Lower lobe of right lung (tissue), 2 donors: ENCODE measurements at regions not wholly inside any gene's neighbourhood (a gene's known extent, or its start where the extent isn't known, plus 50 kb on each side); places are given as distances from the start of the nearest gene placed in this dataset.

Experiments used
- ATAC-seq, 2 donors: fragments of 200-7000 bp; cut with Tn5 transposase; one replicate each; pipeline ENCODE4 v1.9.1; 2020 to 2022; ENCODE audit warnings: mild to moderate bottlenecking in 2 of 2, moderate library complexity in 2 of 2
- DNase-seq: peaks from one replicate; pipeline ENCODE4 v3.0.0-alpha.2; 2020
- H3K27ac ChIP-seq: fragments of 200-600 bp; one replicate; pipeline ENCODE4 v1.8.0; 2022
- H3K27me3 ChIP-seq: fragments of 200-600 bp; one replicate; pipeline ENCODE4 v1.8.0; 2022; ENCODE audit warnings: low read depth
- H3K36me3 ChIP-seq: fragments of 200-600 bp; one replicate; pipeline ENCODE4 v1.8.0; 2022; ENCODE audit warnings: mild to moderate bottlenecking
- H3K4me1 ChIP-seq: fragments of 200-600 bp; one replicate; pipeline ENCODE4 v1.8.0; 2022
- H3K4me3 ChIP-seq: fragments of 200-600 bp; one replicate; pipeline ENCODE4 v1.8.0; 2022; ENCODE audit warnings: mild to moderate bottlenecking
- H3K9me3 ChIP-seq: fragments of 200-600 bp; one replicate; pipeline ENCODE4 v1.8.0; 2022
- intact Hi-C: fragments of 100-400 bp; cut with DNase I; formaldehyde crosslinking; loops from one replicate; pipeline ENCODE4 v1.11.0; 2022
- TF ChIP-seq, protein P1 (sequence below): fragments of 200-600 bp; IDR thresholded peaks from one replicate; pipeline ENCODE4 v1.8.0; 2022; ENCODE audit warnings: antibody characterized with exemption, mild to moderate bottlenecking
- donor health status: DM: no; HTN: yes; CAD: no; lungs with severe emphysema.

DNA sequence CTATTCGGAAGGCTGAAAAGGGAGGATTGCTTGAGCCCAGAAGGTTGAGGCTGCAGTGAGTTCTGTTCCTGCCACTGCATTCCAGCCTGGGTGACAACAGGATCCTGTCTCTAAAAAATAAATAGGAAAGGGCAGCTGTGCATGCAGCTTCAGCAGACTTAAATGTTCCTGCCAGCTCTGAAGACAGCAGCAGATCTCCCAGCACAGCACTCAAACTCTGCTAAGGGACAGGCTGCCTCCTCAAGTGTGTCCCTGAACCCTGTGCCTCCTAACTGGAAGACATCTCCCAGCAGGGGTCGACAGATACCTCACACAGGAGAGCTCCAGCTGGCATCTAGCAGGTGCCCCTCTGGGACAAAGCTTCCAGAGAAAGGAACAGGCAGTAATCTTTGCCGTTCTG, 117.9 kb downstream of the CXCL12 start:
- TF ChIP-seq, protein P1, sequence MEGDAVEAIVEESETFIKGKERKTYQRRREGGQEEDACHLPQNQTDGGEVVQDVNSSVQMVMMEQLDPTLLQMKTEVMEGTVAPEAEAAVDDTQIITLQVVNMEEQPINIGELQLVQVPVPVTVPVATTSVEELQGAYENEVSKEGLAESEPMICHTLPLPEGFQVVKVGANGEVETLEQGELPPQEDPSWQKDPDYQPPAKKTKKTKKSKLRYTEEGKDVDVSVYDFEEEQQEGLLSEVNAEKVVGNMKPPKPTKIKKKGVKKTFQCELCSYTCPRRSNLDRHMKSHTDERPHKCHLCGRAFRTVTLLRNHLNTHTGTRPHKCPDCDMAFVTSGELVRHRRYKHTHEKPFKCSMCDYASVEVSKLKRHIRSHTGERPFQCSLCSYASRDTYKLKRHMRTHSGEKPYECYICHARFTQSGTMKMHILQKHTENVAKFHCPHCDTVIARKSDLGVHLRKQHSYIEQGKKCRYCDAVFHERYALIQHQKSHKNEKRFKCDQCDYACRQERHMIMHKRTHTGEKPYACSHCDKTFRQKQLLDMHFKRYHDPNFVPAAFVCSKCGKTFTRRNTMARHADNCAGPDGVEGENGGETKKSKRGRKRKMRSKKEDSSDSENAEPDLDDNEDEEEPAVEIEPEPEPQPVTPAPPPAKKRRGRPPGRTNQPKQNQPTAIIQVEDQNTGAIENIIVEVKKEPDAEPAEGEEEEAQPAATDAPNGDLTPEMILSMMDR, result no peak
- Histone ChIP-seq H3K4me1 (no peaks in the 10 kb centered on the region), H3K27me3 (no peaks in the 10 kb centered on the region), H3K9me3 (peaks cover 4% of the 10 kb centered on the region), H3K27ac (no peak overlapping the region), H3K4me3 (no peak overlapping the region), H3K36me3 (no peaks in the 10 kb centered on the region)
- ATAC-seq (no peak), DNase-seq (no peak)
- intact Hi-C loops, result no loop called here

DNA sequence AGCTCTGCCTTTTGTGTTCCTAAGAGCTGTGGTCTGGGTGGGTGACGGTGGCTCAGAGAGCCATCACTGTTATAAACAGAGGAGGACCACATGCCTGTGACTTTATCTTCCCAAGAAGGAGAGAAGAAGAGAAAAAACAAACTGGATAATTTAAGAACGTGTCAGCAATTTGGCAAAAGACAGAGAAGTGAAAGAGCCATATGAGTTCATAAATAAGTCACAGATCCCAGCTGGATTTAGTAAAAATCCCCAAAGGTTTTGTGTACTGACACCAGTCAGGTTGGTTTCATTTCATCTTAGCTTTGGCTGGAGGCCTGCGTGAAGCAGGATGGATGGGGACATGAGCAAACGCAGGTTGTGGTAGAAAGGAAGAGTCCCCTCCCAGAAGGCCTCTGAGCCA, 120.7 kb downstream of the CXCL12 start:
- DNase-seq, result no peak
- H3K4me3 ChIP-seq, result no peak overlapping the region
- TF ChIP-seq, protein P1, result no peak
- H3K27me3 ChIP-seq, result no peaks in the 10 kb centered on the region
- H3K9me3 ChIP-seq, result peaks cover 4% of the 10 kb centered on the region
- no peak overlapping the region for H3K27ac ChIP-seq
- intact Hi-C loops, result no loop called here
- H3K4me1 ChIP-seq, result no peaks in the 10 kb centered on the region
- ATAC-seq, result no peak
- H3K36me3 ChIP-seq, result no peaks in the 10 kb centered on the region

GRCh38 chr10:44263771-44264170, 121.1 kb downstream of the CXCL12 start:
- H3K27ac ChIP-seq, result no peak overlapping the region
- no peaks in the 10 kb centered on the region for H3K36me3 ChIP-seq
- TF ChIP-seq, protein P1, result no peak
- no peak for ATAC-seq
- H3K9me3 ChIP-seq, result peaks cover 4% of the 10 kb centered on the region
- intact Hi-C loops, result no loop called here
- no peak for DNase-seq
- H3K4me1 ChIP-seq, result no peaks in the 10 kb centered on the region
- no peak overlapping the region for H3K4me3 ChIP-seq
- no peaks in the 10 kb centered on the region for H3K27me3 ChIP-seq

GRCh38 chr10:44262551-44263251, 122.2 kb downstream of the CXCL12 start:
- TF ChIP-seq, protein P1, result no peak
- Histone ChIP-seq H3K36me3 (no peaks in the 10 kb centered on the region), H3K9me3 (peaks cover 3% of the 10 kb centered on the region), H3K4me3 (no peak overlapping the region), H3K4me1 (no peaks in the 10 kb centered on the region), H3K27me3 (no peaks in the 10 kb centered on the region), H3K27ac (no peak overlapping the region)
- DNase-seq (no peak), ATAC-seq (no peak)
- intact Hi-C loops, result no loop called here

DNA sequence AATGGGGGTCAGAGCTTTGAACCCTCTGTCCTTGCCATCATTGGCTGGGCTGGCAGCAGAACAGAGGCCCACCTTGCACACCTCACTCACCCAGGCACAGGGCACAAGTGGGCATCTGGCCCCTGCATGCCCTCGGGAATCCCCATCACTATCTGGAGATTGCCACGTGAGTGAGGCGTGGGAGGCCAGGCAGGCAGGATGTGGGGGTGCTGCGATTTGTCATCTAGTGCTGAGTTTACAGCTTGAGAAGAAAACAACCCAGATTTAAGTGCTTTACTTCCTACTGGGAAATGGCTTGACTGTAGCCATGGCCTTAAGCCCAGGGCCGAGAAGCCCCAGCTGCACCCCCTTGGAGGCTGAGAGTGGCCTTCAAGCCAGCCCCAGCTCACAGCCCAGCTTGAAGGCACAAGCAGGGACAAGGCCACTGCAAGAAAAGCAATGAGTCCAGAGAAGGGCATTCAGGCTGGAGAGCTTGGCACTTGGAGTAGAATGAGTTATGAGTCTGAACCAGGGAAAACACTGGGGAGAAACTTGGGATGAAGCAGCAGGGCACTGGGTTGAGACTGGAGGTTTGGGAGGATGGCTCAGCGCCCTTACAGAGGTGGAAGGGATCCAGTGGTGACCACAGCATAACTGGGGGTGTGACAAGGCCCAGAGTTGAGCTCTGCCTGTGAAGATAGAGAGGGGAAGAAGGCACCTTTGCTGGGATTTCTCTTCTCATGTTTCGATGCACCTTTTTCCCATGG, 123.0 kb downstream of the CXCL12 start:
- intact Hi-C loops, result no loop called here
- no peaks in the 10 kb centered on the region for H3K9me3 ChIP-seq
- ATAC-seq (no peak), DNase-seq (no peak)
- TF ChIP-seq, protein P1, result no peak
- H3K4me3 ChIP-seq, result no peak overlapping the region
- no peaks in the 10 kb centered on the region for H3K27me3 ChIP-seq
- no peaks in the 10 kb centered on the region for H3K36me3 ChIP-seq
- no peak overlapping the region for H3K27ac ChIP-seq
- no peaks in the 10 kb centered on the region for H3K4me1 ChIP-seq
